H9 (cell line): ENCODE measurements at regions not wholly inside any gene's neighbourhood (a gene's known extent, or its start where the extent isn't known, plus 50 kb on each side); places are given as distances from the start of the nearest gene placed in this dataset.

Experiments used
- DNase-seq: peaks from one replicate; pipeline ENCODE4 v3.0.0-alpha.2; 2017
- H2AFZ ChIP-seq: one replicate; pipeline ENCODE4 v1.6.1; 2013; ENCODE audit warnings: mild to moderate bottlenecking, low read length, control low read depth, moderate library complexity
- H2AK5ac ChIP-seq: 2 replicates; pipeline ENCODE4 v1.6.1; 2013; ENCODE audit warnings: low read length, control low read depth, mixed read lengths; ENCODE audit not compliant: insufficient read length
- H2BK120ac ChIP-seq: one replicate; pipeline ENCODE4 v1.6.1; 2013; ENCODE audit warnings: low read depth, mild to moderate bottlenecking, low read length, control low read depth, inconsistent platforms; ENCODE audit not compliant: poor library complexity, severe bottlenecking
- H2BK12ac ChIP-seq: 2 replicates; pipeline ENCODE4 v1.6.1; 2013; ENCODE audit warnings: low read length, control low read depth, mixed read lengths, low read depth; ENCODE audit not compliant: insufficient read length
- H2BK15ac ChIP-seq: 2 replicates; pipeline ENCODE4 v1.6.1; 2013; ENCODE audit warnings: low read depth, low read length, control low read depth
- H2BK20ac ChIP-seq: one replicate; pipeline ENCODE4 v1.6.1; 2013; ENCODE audit warnings: low read depth, mild to moderate bottlenecking, low read length, control low read depth, inconsistent platforms; ENCODE audit not compliant: poor library complexity, severe bottlenecking
- H2BK5ac ChIP-seq: 2 replicates; pipeline ENCODE4 v1.6.1; 2013; ENCODE audit warnings: low read length, control low read depth, mixed read lengths; ENCODE audit not compliant: insufficient read length
- H3K14ac ChIP-seq: 2 replicates; pipeline ENCODE4 v1.6.1; 2013; ENCODE audit warnings: low read length, control low read depth; ENCODE audit not compliant: insufficient read depth
- H3K18ac ChIP-seq: 2 replicates; pipeline ENCODE4 v1.6.1; 2013; ENCODE audit warnings: low read depth, mild to moderate bottlenecking, mixed read lengths, low read length, control low read depth; ENCODE audit not compliant: insufficient read length
- H3K23ac ChIP-seq: 2 replicates; pipeline ENCODE4 v1.6.1; 2013; ENCODE audit warnings: low read length, control low read depth, mixed read lengths, low read depth; ENCODE audit not compliant: insufficient read length
- H3K23me2 ChIP-seq: 2 replicates; pipeline ENCODE4 v1.6.1; 2013; ENCODE audit warnings: low read depth, mild to moderate bottlenecking, mixed read lengths, low read length, control low read depth; ENCODE audit not compliant: insufficient read length, poor library complexity, severe bottlenecking
- H3K27ac ChIP-seq: 2 replicates; pipeline ENCODE4 v1.5.1; 2013; ENCODE audit warnings: low read length, control low read depth, mixed read lengths, low read depth; ENCODE audit not compliant: insufficient read length
- H3K27me3 ChIP-seq: 2 replicates; pipeline ENCODE4 v1.6.1; 2013; ENCODE audit warnings: low read length, control low read depth, inconsistent platforms; ENCODE audit not compliant: insufficient read depth
- H3K4ac ChIP-seq: 2 replicates; pipeline ENCODE4 v1.6.1; 2013; ENCODE audit warnings: low read depth, mild to moderate bottlenecking, control low read depth, inconsistent platforms, low read length, moderate library complexity
- H3K4me1 ChIP-seq: 2 replicates; pipeline ENCODE4 v1.6.1; 2013; ENCODE audit warnings: low read length, control low read depth, inconsistent platforms; ENCODE audit not compliant: insufficient read depth
- H3K4me2 ChIP-seq: 2 replicates; pipeline ENCODE4 v1.6.1; 2013; ENCODE audit warnings: low read length, control low read depth, mixed read lengths; ENCODE audit not compliant: insufficient read length, insufficient read depth
- H3K56ac ChIP-seq: 2 replicates; pipeline ENCODE4 v1.6.1; 2013; ENCODE audit warnings: low read depth, mild to moderate bottlenecking, mixed read lengths, low read length, control low read depth; ENCODE audit not compliant: insufficient read length
- H3K79me1 ChIP-seq: 2 replicates; pipeline ENCODE4 v1.6.1; 2013; ENCODE audit warnings: low read depth, mild to moderate bottlenecking, moderate library complexity, low read length, control low read depth, inconsistent platforms; ENCODE audit not compliant: insufficient read depth, poor library complexity, severe bottlenecking
- H3K79me2 ChIP-seq: 2 replicates; pipeline ENCODE4 v1.6.1; 2013; ENCODE audit warnings: low read length, control low read depth, inconsistent platforms; ENCODE audit not compliant: insufficient read depth
- H3K9ac ChIP-seq: 2 replicates; pipeline ENCODE4 v1.6.1; 2013; ENCODE audit warnings: low read length, control low read depth, mixed read lengths; ENCODE audit not compliant: insufficient read length; ENCODE audit errors: extremely low read depth
- H3K9me3 ChIP-seq: one replicate; pipeline ENCODE4 v1.6.1; 2013; ENCODE audit warnings: low read depth, low read length, inconsistent platforms; ENCODE audit not compliant: control insufficient read depth
- H3T11ph ChIP-seq: one replicate; pipeline ENCODE4 v1.6.1; 2013; ENCODE audit warnings: mild to moderate bottlenecking, low read length, control low read depth, inconsistent platforms
- H4K20me1 ChIP-seq: one replicate; pipeline ENCODE4 v1.6.1; 2013; ENCODE audit not compliant: control insufficient read depth, insufficient read length, insufficient read depth
- H4K5ac ChIP-seq: 2 replicates; pipeline ENCODE4 v1.6.1; 2013; ENCODE audit warnings: low read depth, mild to moderate bottlenecking, mixed read lengths, low read length, control low read depth; ENCODE audit not compliant: insufficient read length
- H4K8ac ChIP-seq: replicated peaks from 2 replicates; pipeline ENCODE4 v1.6.1; 2013; ENCODE audit warnings: low read length, control low read depth, mixed read lengths, low read depth; ENCODE audit not compliant: insufficient read length
- H4K91ac ChIP-seq: 2 replicates; pipeline ENCODE4 v1.6.1; 2013; ENCODE audit warnings: low read depth, mild to moderate bottlenecking, moderate library complexity, mixed read lengths, low read length, control low read depth; ENCODE audit not compliant: insufficient read length
- H3K27ac Mint-ChIP-seq, 3 experiments: 2 replicates in 2 of 3; 3 replicates in 1 of 3; pipeline ENCODE4 v1.8.0; 2020 to 2021; ENCODE audit warnings: mixed read lengths in 3 of 3, mild to moderate bottlenecking in 1 of 3, moderate library complexity in 1 of 3
- H3K27me3 Mint-ChIP-seq: 2 replicates; pipeline ENCODE4 v1.8.0; 2021; ENCODE audit warnings: low read depth, mild to moderate bottlenecking, moderate library complexity, mixed read lengths
- H3K36me3 Mint-ChIP-seq, 3 experiments: 2 replicates in 2 of 3; 3 replicates in 1 of 3; pipeline ENCODE4 v1.8.0; 2020 to 2021; ENCODE audit warnings: low read depth in 3 of 3, mixed read lengths in 3 of 3; ENCODE audit not compliant: insufficient read depth in 1 of 3
- H3K4me1 Mint-ChIP-seq, 2 experiments: 2 replicates each; pipeline ENCODE4 v1.8.0; 2020; ENCODE audit warnings: mixed read lengths in 2 of 2
- H3K4me3 Mint-ChIP-seq, 2 experiments: 2 replicates in 1 of 2; 3 replicates in 1 of 2; pipeline ENCODE4 v1.8.0; 2020 to 2021; ENCODE audit warnings: mild to moderate bottlenecking in 2 of 2, mixed read lengths in 2 of 2, moderate library complexity in 1 of 2
- H3K9me3 Mint-ChIP-seq, 2 experiments: 2 replicates in 1 of 2; 3 replicates in 1 of 2; pipeline ENCODE4 v1.8.0; 2020; ENCODE audit warnings: mild to moderate bottlenecking in 2 of 2, mixed read lengths in 2 of 2, moderate library complexity in 1 of 2
- CTCF ChIP-seq: fragments of 200-600 bp; sonication (generic); conservative IDR thresholded peaks from 3 replicates; pipeline ENCODE4 v1.8.0; 2021; ENCODE audit warnings: antibody characterized with exemption, mild to moderate bottlenecking
- WGBS: extraction: QIAGEN DNeasy Blood & Tissue Kit; methylation state at CpG from one replicate; pipeline ENCODE4 v1.1.7; 2013; ENCODE audit warnings: missing lambda C conversion rate, low lambda C conversion rate, mixed read lengths; ENCODE audit not compliant: insufficient read length; ENCODE audit errors: extremely low coverage; 5-methylcytosine and 5-hydroxymethylcytosine counted together

- Mint-ChIP-seq H3K27ac (no peak overlapping the region), H3K9me3 (no peaks in the 10 kb centered on the region), H3K4me3 (no peak overlapping the region), H3K4me1 (peaks cover 41 to 43% of the 10 kb centered on the region in 2 experiments), H3K36me3 (no peaks in the 10 kb centered on the region), H3K27me3 (no peaks in the 10 kb centered on the region)
- no peaks in the 10 kb centered on the region for H3K23me2 ChIP-seq
- H2BK120ac ChIP-seq, result no peak overlapping the region
- no peak overlapping the region for H3K4me2 ChIP-seq
- H3K9me3 ChIP-seq, result no peaks in the 10 kb centered on the region
- H3K18ac ChIP-seq, result no peak overlapping the region
- no peak overlapping the region for H3K14ac ChIP-seq
- H3K23ac ChIP-seq, result no peak overlapping the region
- no peak overlapping the region for H2AK5ac ChIP-seq
- no peak overlapping the region for H4K8ac ChIP-seq
- H3K9ac ChIP-seq, result no peak overlapping the region
- no peak overlapping the region for H3K27ac ChIP-seq
- H4K5ac ChIP-seq, result no peak overlapping the region
- no peak overlapping the region for H2BK15ac ChIP-seq
- no peaks in the 10 kb centered on the region for H4K20me1 ChIP-seq
- WGBS, result no CpG with 5 or more reads among the region's 1 CpG
- H3K56ac ChIP-seq, result no peak overlapping the region
- H2AFZ ChIP-seq, result no peak overlapping the region
- H3K4ac ChIP-seq, result no peak overlapping the region
- H3K79me2 ChIP-seq, result no peaks in the 10 kb centered on the region
- H2BK12ac ChIP-seq, result no peak overlapping the region
- H3K4me1 ChIP-seq, result peaks cover 6% of the 10 kb centered on the region; the same call in 1 of the 2 replicates
- no peak for TF ChIP-seq CTCF
- DNase-seq, result no peak
- H2BK5ac ChIP-seq, result no peak overlapping the region
- H3T11ph ChIP-seq, result no peak overlapping the region
- no peak overlapping the region for H2BK20ac ChIP-seq
- H4K91ac ChIP-seq, result no peak overlapping the region
- no peaks in the 10 kb centered on the region for H3K79me1 ChIP-seq
- no peaks in the 10 kb centered on the region for H3K27me3 ChIP-seq
Observed at GRCh38 chr5:52692606-52693005, 95.1 kb upstream of the ITGA1 start.
